Left lung (tissue), 4 donors: ENCODE measurements at regions not wholly inside any gene's neighbourhood (a gene's known extent, or its start where the extent isn't known, plus 50 kb on each side); places are given as distances from the start of the nearest gene placed in this dataset.

ENCODE experiments used
- ATAC-seq: fragments of 200-7000 bp; cut with Tn5 transposase; one replicate; pipeline ENCODE4 v1.9.1; 2020; ENCODE audit warnings: moderate library complexity
- DNase-seq, 4 donors: peaks; one replicate each; pipeline ENCODE4 v3.0.0-alpha.2; 2013 to 2020
- H3K27ac ChIP-seq, 2 donors: fragments of 200-600 bp; sonication (generic) in 1 of 2; one replicate each; pipeline versions ENCODE4 v1.5.0 to v1.8.0; 2020 to 2021
- H3K27me3 ChIP-seq, 2 donors: fragments of 200-600 bp; sonication (generic) in 1 of 2; one replicate each; pipeline versions ENCODE4 v1.5.0 to v1.8.0; 2020 to 2021
- H3K36me3 ChIP-seq, 2 donors: fragments of 200-600 bp; sonication (generic) in 1 of 2; one replicate each; pipeline versions ENCODE4 v1.5.0 to v1.8.0; 2020 to 2021
- H3K4me1 ChIP-seq, 2 donors: fragments of 200-600 bp; one replicate each; pipeline ENCODE4 v1.8.0; 2021
- H3K4me3 ChIP-seq, 2 donors: fragments of 200-600 bp; sonication (generic) in 1 of 2; one replicate each; pipeline versions ENCODE4 v1.5.0 to v1.8.0; 2020 to 2021; ENCODE audit warnings: mild to moderate bottlenecking in 1 of 2
- H3K9me3 ChIP-seq, 2 donors: fragments of 200-600 bp; sonication (generic) in 1 of 2; one replicate each; pipeline versions ENCODE4 v1.5.0 to v1.8.0; 2020 to 2021
- CTCF ChIP-seq, 2 donors: fragments of 200-600 bp; sonication (generic) in 1 of 2; IDR thresholded peaks; one replicate each; pipeline versions ENCODE4 v1.5.0 to v1.8.0; 2021; ENCODE audit warnings: antibody characterized with exemption in 2 of 2
- intact Hi-C, 2 donors: fragments of 100-400 bp; cut with DNase I; formaldehyde crosslinking; loops; one replicate each; pipeline versions ENCODE4 v1.11.2 to v1.14.2; 2022
- donor health status: DM: no; HTN: yes; CAD: no.
- donor health status: DM: no; HTN: no; CAD: no.

GRCh38 chr2:238574490-238575271 lies 148.0 kb downstream of the ASB1 start:
- intact Hi-C loops: no loop called here
- Histone ChIP-seq H3K27me3 (peaks cover 0 to 5% of the 10 kb centered on the region in 2 donors), H3K36me3 (no peaks in the 10 kb centered on the region), H3K9me3 (no peaks in the 10 kb centered on the region), H3K4me1 (no peaks in the 10 kb centered on the region), H3K27ac (no peak overlapping the region), H3K4me3 (no peak overlapping the region)
- DNase-seq (peak in 1 of 4 donors; percentile 49), ATAC-seq (no peak)
- TF ChIP-seq CTCF (IDR thresholded peaks at IDR 0.05): no peak

GRCh38 chr2:238576674-238577073 lies 149.9 kb downstream of the ASB1 start:
- no peak overlapping the region for H3K4me3 ChIP-seq
- no peak overlapping the region for H3K27ac ChIP-seq
- peaks cover 0 to 5% of the 10 kb centered on the region in 2 donors for H3K27me3 ChIP-seq
- DNase-seq (no peak), ATAC-seq (no peak)
- H3K4me1 ChIP-seq: no peaks in the 10 kb centered on the region
- no peaks in the 10 kb centered on the region for H3K36me3 ChIP-seq
- no peaks in the 10 kb centered on the region for H3K9me3 ChIP-seq
- intact Hi-C loops: no loop called here
- no peak for TF ChIP-seq CTCF (IDR thresholded peaks at IDR 0.05)

GRCh38 chr2:238578256-238578655 lies 151.5 kb downstream of the ASB1 start:
- Histone ChIP-seq H3K27me3 (peaks cover 0 to 5% of the 10 kb centered on the region in 2 donors), H3K4me3 (no peak overlapping the region), H3K27ac (no peak overlapping the region), H3K4me1 (no peaks in the 10 kb centered on the region), H3K9me3 (no peaks in the 10 kb centered on the region), H3K36me3 (no peaks in the 10 kb centered on the region)
- ATAC-seq (no peak), DNase-seq (no peak)
- intact Hi-C loops: no loop called here
- TF ChIP-seq CTCF (IDR thresholded peaks at IDR 0.05): no peak

GRCh38 chr2:238580486-238580885 lies 153.8 kb downstream of the ASB1 start:
- no peak for TF ChIP-seq CTCF (IDR thresholded peaks at IDR 0.05)
- no peak for ATAC-seq
- no peak for DNase-seq
- Histone ChIP-seq H3K4me1 (no peaks in the 10 kb centered on the region), H3K9me3 (no peaks in the 10 kb centered on the region), H3K27ac (no peak overlapping the region), H3K27me3 (peaks cover 0 to 5% of the 10 kb centered on the region in 2 donors), H3K36me3 (no peaks in the 10 kb centered on the region), H3K4me3 (no peak overlapping the region)
- intact Hi-C loops: no loop called here

GRCh38 chr2:238581126-238581525 lies 154.4 kb downstream of the ASB1 start:
- peaks cover 0 to 4% of the 10 kb centered on the region in 2 donors for H3K27me3 ChIP-seq

More at GRCh38 chr2:238581126-238581525, 154.4 kb downstream of the ASB1 start:
- no peak for TF ChIP-seq CTCF (IDR thresholded peaks at IDR 0.05)
- no peaks in the 10 kb centered on the region for H3K36me3 ChIP-seq
- H3K4me3 ChIP-seq: no peak overlapping the region
- no peaks in the 10 kb centered on the region for H3K4me1 ChIP-seq
- no peak overlapping the region for H3K27ac ChIP-seq
- no peak for ATAC-seq
- H3K9me3 ChIP-seq: no peaks in the 10 kb centered on the region
- intact Hi-C loops: no loop called here
- DNase-seq: no peak
